ENCODE measurements at regions not wholly inside any gene's neighbourhood (a gene's known extent, or its start where the extent isn't known, plus 50 kb on each side); places are given as distances from the start of the nearest gene placed in this dataset.

DNA sequence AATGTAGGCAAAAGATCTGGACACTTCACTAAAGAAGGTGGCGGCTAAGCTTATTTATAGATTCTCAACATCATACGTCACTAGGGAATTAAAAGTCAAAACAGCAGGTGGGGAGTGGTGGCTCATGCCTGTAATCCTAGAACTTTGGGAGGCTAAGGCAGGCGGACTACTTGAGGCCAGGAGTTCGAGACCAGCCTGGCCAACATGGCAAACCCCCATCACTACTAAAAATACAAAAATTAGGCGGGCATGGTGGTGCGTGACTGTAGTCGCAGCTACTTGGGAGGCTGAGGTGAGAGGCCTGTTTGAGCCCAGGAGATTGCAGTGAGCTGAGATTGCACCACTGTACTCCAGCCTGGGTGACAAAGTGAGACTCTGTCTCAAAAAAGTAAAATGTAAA lies 74.6 kb downstream of the GPX5 start:
- TF ChIP-seq, protein P1, sequence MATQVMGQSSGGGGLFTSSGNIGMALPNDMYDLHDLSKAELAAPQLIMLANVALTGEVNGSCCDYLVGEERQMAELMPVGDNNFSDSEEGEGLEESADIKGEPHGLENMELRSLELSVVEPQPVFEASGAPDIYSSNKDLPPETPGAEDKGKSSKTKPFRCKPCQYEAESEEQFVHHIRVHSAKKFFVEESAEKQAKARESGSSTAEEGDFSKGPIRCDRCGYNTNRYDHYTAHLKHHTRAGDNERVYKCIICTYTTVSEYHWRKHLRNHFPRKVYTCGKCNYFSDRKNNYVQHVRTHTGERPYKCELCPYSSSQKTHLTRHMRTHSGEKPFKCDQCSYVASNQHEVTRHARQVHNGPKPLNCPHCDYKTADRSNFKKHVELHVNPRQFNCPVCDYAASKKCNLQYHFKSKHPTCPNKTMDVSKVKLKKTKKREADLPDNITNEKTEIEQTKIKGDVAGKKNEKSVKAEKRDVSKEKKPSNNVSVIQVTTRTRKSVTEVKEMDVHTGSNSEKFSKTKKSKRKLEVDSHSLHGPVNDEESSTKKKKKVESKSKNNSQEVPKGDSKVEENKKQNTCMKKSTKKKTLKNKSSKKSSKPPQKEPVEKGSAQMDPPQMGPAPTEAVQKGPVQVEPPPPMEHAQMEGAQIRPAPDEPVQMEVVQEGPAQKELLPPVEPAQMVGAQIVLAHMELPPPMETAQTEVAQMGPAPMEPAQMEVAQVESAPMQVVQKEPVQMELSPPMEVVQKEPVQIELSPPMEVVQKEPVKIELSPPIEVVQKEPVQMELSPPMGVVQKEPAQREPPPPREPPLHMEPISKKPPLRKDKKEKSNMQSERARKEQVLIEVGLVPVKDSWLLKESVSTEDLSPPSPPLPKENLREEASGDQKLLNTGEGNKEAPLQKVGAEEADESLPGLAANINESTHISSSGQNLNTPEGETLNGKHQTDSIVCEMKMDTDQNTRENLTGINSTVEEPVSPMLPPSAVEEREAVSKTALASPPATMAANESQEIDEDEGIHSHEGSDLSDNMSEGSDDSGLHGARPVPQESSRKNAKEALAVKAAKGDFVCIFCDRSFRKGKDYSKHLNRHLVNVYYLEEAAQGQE (IDR thresholded peaks at IDR 0.05; ENCODE audit: insufficient read depth in 1 of 2, low read depth in 2 of 2, low read length in 2 of 2), result no peak
- no peak for TF ChIP-seq SIN3A (IDR thresholded peaks at IDR 0.05; ENCODE audit: borderline replicate concordance, insufficient read depth, low read length)
- TF ChIP-seq FOXP2 (optimal IDR thresholded peaks at IDR 0.05; ENCODE audit: borderline replicate concordance, extremely low read depth, extremely low read length, insufficient read depth), result no peak

DNA sequence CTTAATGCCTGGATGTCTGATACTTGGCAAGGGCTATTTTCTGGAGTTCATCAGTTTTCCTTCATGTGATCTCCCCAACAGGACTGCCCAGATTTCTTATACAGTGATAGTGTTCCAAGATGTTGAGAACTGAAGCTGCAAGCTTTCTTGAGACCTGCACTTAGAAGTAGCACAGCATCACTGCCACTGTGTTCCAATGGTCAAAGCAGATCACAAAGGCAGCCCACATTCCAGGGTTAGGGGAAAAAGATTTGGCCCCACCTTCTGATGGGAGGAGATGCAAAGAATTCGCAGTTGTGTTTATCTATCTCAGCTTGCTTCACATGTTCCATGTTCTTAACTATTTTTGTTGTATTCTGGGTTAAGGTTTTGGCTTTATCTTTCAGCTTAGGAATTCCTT lies 78.2 kb downstream of the GPX5 start:
- TF ChIP-seq SIN3A (IDR thresholded peaks at IDR 0.05; ENCODE audit: borderline replicate concordance, insufficient read depth, low read length), result no peak
- no peak for TF ChIP-seq FOXP2 (optimal IDR thresholded peaks at IDR 0.05; ENCODE audit: borderline replicate concordance, extremely low read depth, extremely low read length, insufficient read depth)
- no peak for TF ChIP-seq TAF1 (IDR thresholded peaks at IDR 0.05; ENCODE audit: borderline replicate concordance, insufficient read depth, low read length)
- TF ChIP-seq, protein P1 (IDR thresholded peaks at IDR 0.05; ENCODE audit: insufficient read depth in 1 of 2, low read depth in 2 of 2, low read length in 2 of 2), result no peak
- TF ChIP-seq POLR2AphosphoS5 (IDR thresholded peaks at IDR 0.05; ENCODE audit: low read depth, low read length), result no peak

DNA sequence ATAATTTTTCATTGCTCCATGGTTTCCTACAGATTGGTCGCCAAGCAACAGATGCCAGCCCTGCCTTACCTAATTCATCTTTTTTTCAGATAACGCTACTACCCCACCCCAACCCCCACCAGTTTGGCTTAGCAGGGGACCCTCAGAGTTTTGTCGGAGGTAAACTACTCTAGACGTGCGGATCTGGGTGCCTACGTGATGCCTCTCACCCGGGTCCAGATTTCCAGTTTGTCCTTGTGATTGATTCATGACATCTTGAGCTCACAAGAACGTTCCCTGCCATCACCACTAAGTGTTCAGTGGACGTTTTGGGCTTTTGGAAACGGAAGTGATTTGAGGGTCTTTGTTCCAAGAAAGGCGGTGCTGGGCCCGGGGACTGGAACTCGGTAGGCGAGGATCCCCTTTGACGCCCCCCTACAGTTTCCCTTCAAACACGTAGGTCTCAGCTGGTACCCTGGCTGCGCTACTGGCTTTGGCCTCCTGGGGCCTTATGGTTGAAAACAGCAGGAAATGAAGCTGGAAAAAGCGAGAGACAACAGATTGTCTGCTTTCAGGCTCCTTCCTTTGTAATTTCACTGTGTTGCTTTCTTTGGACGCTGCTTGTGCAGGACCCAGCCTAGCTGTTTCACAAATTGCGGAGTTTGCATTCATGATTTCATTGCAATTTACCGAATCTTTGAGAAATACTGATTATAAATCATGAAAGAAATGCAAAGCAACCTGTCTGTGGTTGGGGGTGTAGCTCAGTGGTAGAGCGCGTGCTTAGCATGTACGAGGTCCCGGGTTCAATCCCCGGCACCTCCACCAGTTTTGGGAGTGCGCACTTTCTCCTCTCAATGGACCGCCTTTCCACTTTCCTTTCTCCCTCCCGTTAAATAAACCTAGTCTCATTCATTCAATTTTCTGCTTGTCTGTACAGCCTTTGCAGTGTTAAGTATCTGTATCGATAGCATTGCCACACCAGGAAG lies 81.0 kb downstream of the GPX5 start:
- TF ChIP-seq, protein P1 (IDR thresholded peaks at IDR 0.05; ENCODE audit: insufficient read depth in 1 of 2, low read depth in 2 of 2, low read length in 2 of 2), result 0 out of 4 replicates have a peak, but pooled peaks of 1 of the 2 experiments have one; percentile 21
- TF ChIP-seq SIN3A (IDR thresholded peaks at IDR 0.05; ENCODE audit: borderline replicate concordance, insufficient read depth, low read length) (peak; percentile 51; the same call in 1 of the 2 replicates), FOXP2 (optimal IDR thresholded peaks at IDR 0.05; ENCODE audit: borderline replicate concordance, extremely low read depth, extremely low read length, insufficient read depth) (no peak), POLR2AphosphoS5 (IDR thresholded peaks at IDR 0.05; ENCODE audit: low read depth, low read length) (no peak)

DNA sequence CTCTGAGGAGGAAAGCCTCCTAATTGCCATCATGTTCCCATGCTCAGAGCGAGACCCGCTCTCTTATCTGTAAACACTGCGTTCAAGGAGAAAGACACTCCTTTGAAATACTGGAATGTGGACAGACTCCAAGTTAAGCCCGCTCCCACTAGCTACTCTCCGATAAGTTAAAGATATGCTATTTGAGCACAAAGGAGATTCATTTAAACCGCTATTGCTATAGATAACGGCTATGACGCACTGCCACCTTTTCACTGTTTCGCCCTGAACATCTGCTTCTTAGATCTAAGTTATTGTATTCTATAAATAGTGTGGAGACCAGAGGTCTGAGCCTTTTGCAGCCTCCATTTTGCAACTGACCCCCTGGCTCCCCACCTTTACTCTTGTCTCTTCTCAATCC lies 82.3 kb downstream of the GPX5 start:
- TF ChIP-seq FOXP2 (optimal IDR thresholded peaks at IDR 0.05; ENCODE audit: borderline replicate concordance, extremely low read depth, extremely low read length, insufficient read depth) (no peak), TAF1 (IDR thresholded peaks at IDR 0.05; ENCODE audit: borderline replicate concordance, insufficient read depth, low read length) (no peak), POLR2AphosphoS5 (IDR thresholded peaks at IDR 0.05; ENCODE audit: low read depth, low read length) (no peak), SIN3A (IDR thresholded peaks at IDR 0.05; ENCODE audit: borderline replicate concordance, insufficient read depth, low read length) (no peak)
- TF ChIP-seq, protein P1 (IDR thresholded peaks at IDR 0.05; ENCODE audit: insufficient read depth in 1 of 2, low read depth in 2 of 2, low read length in 2 of 2), result no peak
